ENCODE measurements at regions not wholly inside any gene's neighbourhood (a gene's known extent, or its start where the extent isn't known, plus 50 kb on each side); places are given as distances from the start of the nearest gene placed in this dataset.

- Histone ChIP-seq H3K4me3 (ENCODE audit: low read depth, low read length, poor library complexity, severe bottlenecking) (no peak overlapping the region), H3K9me2 (ENCODE audit: low read depth, low read length) (no peaks in the 10 kb centered on the region), H4K20me1 (ENCODE audit: insufficient read depth, low read length) (no peaks in the 10 kb centered on the region), H3K79me2 (ENCODE audit: insufficient read depth, low read length) (no peaks in the 10 kb centered on the region), H3K9ac (ENCODE audit: low read length) (no peak overlapping the region), H3K36me3 (ENCODE audit: insufficient read depth, low read length) (no peaks in the 10 kb centered on the region), H3F3A (ENCODE audit: insufficient read depth, low read length) (no peaks in the 10 kb centered on the region), H3K4me1 (ENCODE audit: insufficient read depth, low read length, severe bottlenecking) (no peaks in the 10 kb centered on the region), H2AFZ (ENCODE audit: low read length) (no peak overlapping the region), H3K4me2 (ENCODE audit: low read length) (no peak overlapping the region), H3K27me3 (ENCODE audit: insufficient read depth, low read length) (no peaks in the 10 kb centered on the region), H3K9me3 (ENCODE audit: low read length) (no peaks in the 10 kb centered on the region), H3K27ac (ENCODE audit: low read depth, low read length, poor library complexity, severe bottlenecking) (no peak overlapping the region)
- TF ChIP-seq CTCF (IDR thresholded peaks at IDR 0.05; ENCODE audit: low read length) (peak; percentile 49), EZH2 (IDR thresholded peaks at IDR 0.05; ENCODE audit: borderline replicate concordance, low read length) (no peak)
These were observed 378.4 kb downstream of the ANKRD50 start for GRCh38 chr4:124334119-124334518.

- Histone ChIP-seq H3K4me3 (ENCODE audit: low read depth, low read length, poor library complexity, severe bottlenecking) (no peak overlapping the region), H3K9me2 (ENCODE audit: low read depth, low read length) (no peaks in the 10 kb centered on the region), H3F3A (ENCODE audit: insufficient read depth, low read length) (no peaks in the 10 kb centered on the region), H3K4me1 (ENCODE audit: insufficient read depth, low read length, severe bottlenecking) (no peaks in the 10 kb centered on the region), H2AFZ (ENCODE audit: low read length) (no peak overlapping the region), H3K9ac (ENCODE audit: low read length) (no peak overlapping the region), H3K4me2 (ENCODE audit: low read length) (no peak overlapping the region), H4K20me1 (ENCODE audit: insufficient read depth, low read length) (no peaks in the 10 kb centered on the region), H3K27me3 (ENCODE audit: insufficient read depth, low read length) (no peaks in the 10 kb centered on the region), H3K27ac (ENCODE audit: low read depth, low read length, poor library complexity, severe bottlenecking) (no peak overlapping the region), H3K36me3 (ENCODE audit: insufficient read depth, low read length) (no peaks in the 10 kb centered on the region), H3K79me2 (ENCODE audit: insufficient read depth, low read length) (no peaks in the 10 kb centered on the region), H3K9me3 (ENCODE audit: low read length) (no peaks in the 10 kb centered on the region)
- no peak for TF ChIP-seq EZH2 (IDR thresholded peaks at IDR 0.05; ENCODE audit: borderline replicate concordance, low read length)
- no peak for TF ChIP-seq CTCF (IDR thresholded peaks at IDR 0.05; ENCODE audit: low read length)
These were observed 374.7 kb downstream of the ANKRD50 start for GRCh38 chr4:124337874-124338273.

- H4K20me1 ChIP-seq (ENCODE audit: insufficient read depth, low read length), result no peaks in the 10 kb centered on the region
- no peaks in the 10 kb centered on the region for H3K4me1 ChIP-seq (ENCODE audit: insufficient read depth, low read length, severe bottlenecking)
- no peak overlapping the region for H3K4me3 ChIP-seq (ENCODE audit: low read depth, low read length, poor library complexity, severe bottlenecking)
- H3K4me2 ChIP-seq (ENCODE audit: low read length), result no peak overlapping the region
- no peaks in the 10 kb centered on the region for H3F3A ChIP-seq (ENCODE audit: insufficient read depth, low read length)
- H3K9me3 ChIP-seq (ENCODE audit: low read length), result no peaks in the 10 kb centered on the region
- TF ChIP-seq EZH2 (IDR thresholded peaks at IDR 0.05; ENCODE audit: borderline replicate concordance, low read length), result no peak
- TF ChIP-seq CTCF (IDR thresholded peaks at IDR 0.05; ENCODE audit: low read length), result no peak
- H3K27me3 ChIP-seq (ENCODE audit: insufficient read depth, low read length), result no peaks in the 10 kb centered on the region
- H3K9ac ChIP-seq (ENCODE audit: low read length), result no peak overlapping the region
- H3K79me2 ChIP-seq (ENCODE audit: insufficient read depth, low read length), result no peaks in the 10 kb centered on the region
- no peak overlapping the region for H2AFZ ChIP-seq (ENCODE audit: low read length)
- no peak overlapping the region for H3K27ac ChIP-seq (ENCODE audit: low read depth, low read length, poor library complexity, severe bottlenecking)
- H3K9me2 ChIP-seq (ENCODE audit: low read depth, low read length), result no peaks in the 10 kb centered on the region
- no peaks in the 10 kb centered on the region for H3K36me3 ChIP-seq (ENCODE audit: insufficient read depth, low read length)
These were observed 368.8 kb downstream of the ANKRD50 start for GRCh38 chr4:124343661-124344171.
